Loucy (cell line): ENCODE measurements at regions not wholly inside any gene's neighbourhood (a gene's known extent, or its start where the extent isn't known, plus 50 kb on each side); places are given as distances from the start of the nearest gene placed in this dataset.

Experiments used
- EZH2phosphoT487 ChIP-seq: fragments of 200-600 bp; IDR thresholded peaks from 2 replicates; pipeline ENCODE4 v1.6.1; 2018; ENCODE audit warnings: antibody characterized with exemption, mild to moderate bottlenecking, moderate library complexity, borderline replicate concordance
- TF ChIP-seq, protein P1 (sequence below): fragments of 200-600 bp; sonication (generic); conservative IDR thresholded peaks from 2 replicates; pipeline ENCODE4 v1.5.1; 2014; ENCODE audit warnings: mild to moderate bottlenecking, antibody characterized with exemption, low read length

GRCh38 chr2:64341461-64341860 is 112.5 kb upstream of the LGALSL start:
- TF ChIP-seq, protein P1, sequence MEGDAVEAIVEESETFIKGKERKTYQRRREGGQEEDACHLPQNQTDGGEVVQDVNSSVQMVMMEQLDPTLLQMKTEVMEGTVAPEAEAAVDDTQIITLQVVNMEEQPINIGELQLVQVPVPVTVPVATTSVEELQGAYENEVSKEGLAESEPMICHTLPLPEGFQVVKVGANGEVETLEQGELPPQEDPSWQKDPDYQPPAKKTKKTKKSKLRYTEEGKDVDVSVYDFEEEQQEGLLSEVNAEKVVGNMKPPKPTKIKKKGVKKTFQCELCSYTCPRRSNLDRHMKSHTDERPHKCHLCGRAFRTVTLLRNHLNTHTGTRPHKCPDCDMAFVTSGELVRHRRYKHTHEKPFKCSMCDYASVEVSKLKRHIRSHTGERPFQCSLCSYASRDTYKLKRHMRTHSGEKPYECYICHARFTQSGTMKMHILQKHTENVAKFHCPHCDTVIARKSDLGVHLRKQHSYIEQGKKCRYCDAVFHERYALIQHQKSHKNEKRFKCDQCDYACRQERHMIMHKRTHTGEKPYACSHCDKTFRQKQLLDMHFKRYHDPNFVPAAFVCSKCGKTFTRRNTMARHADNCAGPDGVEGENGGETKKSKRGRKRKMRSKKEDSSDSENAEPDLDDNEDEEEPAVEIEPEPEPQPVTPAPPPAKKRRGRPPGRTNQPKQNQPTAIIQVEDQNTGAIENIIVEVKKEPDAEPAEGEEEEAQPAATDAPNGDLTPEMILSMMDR, result no peak
- TF ChIP-seq EZH2phosphoT487, result no peak
